SK-N-SH treated with all-trans-retinoic acid at 6 μM for 48 hours (cell line): ENCODE measurements at regions not wholly inside any gene's neighbourhood (a gene's known extent, or its start where the extent isn't known, plus 50 kb on each side); places are given as distances from the start of the nearest gene placed in this dataset.

Source experiments
- ATAC-seq: fragments of 200-7000 bp; cut with Tn5 transposase; 3 replicates; pipeline ENCODE4 v1.9.1; 2020; ENCODE audit warnings: mild to moderate bottlenecking, moderate library complexity
- ARNTL ChIP-seq: fragments of 450-650 bp; formaldehyde crosslinking; IDR thresholded peaks from 2 replicates; pipeline ENCODE4 v1.5.0; 2020; ENCODE audit warnings: low read depth, mild to moderate bottlenecking, moderate library complexity, borderline replicate concordance
- BACH2 ChIP-seq: fragments of 250-450 bp; sonication (Bioruptor Pico); IDR thresholded peaks from 2 replicates; pipeline ENCODE4 v1.9.0; 2021; ENCODE audit warnings: mild to moderate bottlenecking, borderline replicate concordance
- CREB5 ChIP-seq: fragments of 250-450 bp; sonication (Bioruptor Pico); IDR thresholded peaks from 2 replicates; pipeline ENCODE4 v1.5.1; 2020; ENCODE audit warnings: low read depth, mild to moderate bottlenecking, moderate library complexity
- CSDC2 ChIP-seq: fragments of 250-450 bp; sonication (Bioruptor Pico); IDR thresholded peaks from 2 replicates; pipeline ENCODE4 v1.5.0; 2020; ENCODE audit warnings: mild to moderate bottlenecking, moderate library complexity
- ESRRG ChIP-seq: fragments of 250-450 bp; sonication (Bioruptor Pico); IDR thresholded peaks from 2 replicates; pipeline ENCODE4 v1.6.1; 2021; ENCODE audit warnings: mild to moderate bottlenecking
- GLIS3 ChIP-seq: fragments of 250-450 bp; sonication (Bioruptor Pico); IDR thresholded peaks from 2 replicates; pipeline ENCODE4 v1.5.0; 2020; ENCODE audit warnings: mild to moderate bottlenecking, moderate library complexity
- ISL1 ChIP-seq: fragments of 250-450 bp; sonication (Bioruptor Pico); IDR thresholded peaks from 2 replicates; pipeline ENCODE4 v2.1.2; 2022; ENCODE audit warnings: mild to moderate bottlenecking, moderate library complexity
- PATZ1 ChIP-seq: fragments of 250-450 bp; sonication (Bioruptor Pico); IDR thresholded peaks from 2 replicates; pipeline ENCODE4 v1.8.0; 2020; ENCODE audit warnings: mild to moderate bottlenecking, moderate library complexity, borderline replicate concordance
- POU6F1 ChIP-seq: fragments of 250-450 bp; sonication (Bioruptor Pico); IDR thresholded peaks from 2 replicates; pipeline ENCODE4 v1.8.0; 2021; ENCODE audit warnings: low read depth, mild to moderate bottlenecking, moderate library complexity, borderline replicate concordance
- PPARA ChIP-seq: fragments of 250-450 bp; sonication (Bioruptor Pico); IDR thresholded peaks from 2 replicates; pipeline ENCODE4 v1.5.0; 2020; ENCODE audit warnings: mild to moderate bottlenecking, borderline replicate concordance
- RARB ChIP-seq: fragments of 250-450 bp; sonication (Bioruptor Pico); IDR thresholded peaks from 2 replicates; pipeline ENCODE4 v1.8.0; 2021; ENCODE audit warnings: mild to moderate bottlenecking, moderate library complexity
- TCF4 ChIP-seq: fragments of 250-450 bp; sonication (Bioruptor Pico); IDR thresholded peaks from 2 replicates; pipeline ENCODE4 v1.8.0; 2021; ENCODE audit warnings: mild to moderate bottlenecking, moderate library complexity, borderline replicate concordance
- TOX ChIP-seq: fragments of 250-450 bp; sonication (Bioruptor Pico); IDR thresholded peaks from 2 replicates; pipeline ENCODE4 v1.8.0; 2021; ENCODE audit warnings: mild to moderate bottlenecking, moderate library complexity, borderline replicate concordance
- TSHZ2 ChIP-seq: fragments of 250-450 bp; sonication (Bioruptor Pico); IDR thresholded peaks from 2 replicates; pipeline ENCODE4 v1.5.0; 2020; ENCODE audit warnings: mild to moderate bottlenecking, moderate library complexity
- ZC3H10 ChIP-seq: fragments of 250-450 bp; sonication (Bioruptor Pico); IDR thresholded peaks from 2 replicates; pipeline ENCODE4 v1.5.1; 2021; ENCODE audit warnings: mild to moderate bottlenecking, moderate library complexity
- ZFP30 ChIP-seq: fragments of 450-650 bp; formaldehyde crosslinking; IDR thresholded peaks from 2 replicates; pipeline ENCODE4 v1.5.0; 2022; ENCODE audit warnings: mild to moderate bottlenecking, moderate library complexity
- ZNF565 ChIP-seq: fragments of 450-650 bp; formaldehyde crosslinking; conservative IDR thresholded peaks from 2 replicates; pipeline ENCODE4 v1.5.0; 2020; ENCODE audit warnings: low read depth, mild to moderate bottlenecking, moderate library complexity
- ZNF70 ChIP-seq: fragments of 450-650 bp; formaldehyde crosslinking; IDR thresholded peaks from 2 replicates; pipeline ENCODE4 v1.5.0; 2020; ENCODE audit warnings: mild to moderate bottlenecking, moderate library complexity
- ZNF8 ChIP-seq: fragments of 450-650 bp; formaldehyde crosslinking; IDR thresholded peaks from 2 replicates; pipeline ENCODE4 v1.5.0; 2020; ENCODE audit warnings: mild to moderate bottlenecking, moderate library complexity

- TF ChIP-seq RARB (CRISPR knock-in tag), result no peak
- TF ChIP-seq ESRRG (CRISPR knock-in tag), result no peak
- TF ChIP-seq TCF4 (CRISPR knock-in tag), result no peak
- no peak for TF ChIP-seq ZC3H10 (CRISPR knock-in tag)
- TF ChIP-seq ISL1 (CRISPR knock-in tag), result no peak
- TF ChIP-seq ZNF8 (CRISPR knock-in tag), result no peak
- TF ChIP-seq CREB5 (CRISPR knock-in tag), result no peak
- TF ChIP-seq TOX (CRISPR knock-in tag), result no peak
- no peak for TF ChIP-seq CSDC2 (CRISPR knock-in tag)
- no peak for TF ChIP-seq ZNF70 (CRISPR knock-in tag)
- no peak for TF ChIP-seq PPARA
- TF ChIP-seq BACH2, result no peak
- no peak for TF ChIP-seq TSHZ2 (CRISPR knock-in tag)
- ATAC-seq, result no peak
These were observed 271.7 kb downstream of the NPHP4 start for GRCh38 chr1:5720484-5720883.

GRCh38 chr1:5720045-5720444 lies 272.2 kb downstream of the NPHP4 start:
- TF ChIP-seq TSHZ2 (CRISPR knock-in tag) (no peak), RARB (CRISPR knock-in tag) (no peak), BACH2 (no peak), TCF4 (CRISPR knock-in tag) (no peak), PATZ1 (no peak), ZNF565 (CRISPR knock-in tag) (no peak), CREB5 (CRISPR knock-in tag) (no peak), CSDC2 (CRISPR knock-in tag) (no peak), ZNF8 (CRISPR knock-in tag) (no peak), ZC3H10 (CRISPR knock-in tag) (no peak), ZNF70 (CRISPR knock-in tag) (no peak), TOX (CRISPR knock-in tag) (no peak), ARNTL (CRISPR knock-in tag) (no peak)
- no peak for ATAC-seq

- no peak for ATAC-seq
- no peak for TF ChIP-seq RARB (CRISPR knock-in tag)
- TF ChIP-seq ZC3H10 (CRISPR knock-in tag), result no peak
- no peak for TF ChIP-seq PATZ1
- TF ChIP-seq GLIS3 (CRISPR knock-in tag), result no peak
- TF ChIP-seq ZFP30, result no peak
- no peak for TF ChIP-seq TCF4 (CRISPR knock-in tag)
- no peak for TF ChIP-seq BACH2
- TF ChIP-seq PPARA, result no peak
- no peak for TF ChIP-seq ARNTL (CRISPR knock-in tag)
- no peak for TF ChIP-seq POU6F1 (CRISPR knock-in tag)
- no peak for TF ChIP-seq ZNF565 (CRISPR knock-in tag)
- TF ChIP-seq, all 23 proteins: peak for 0
These were observed 273.2 kb downstream of the NPHP4 start for GRCh38 chr1:5718831-5719632.
